HG02588 (cell line): ENCODE measurements at regions not wholly inside any gene's neighbourhood (a gene's known extent, or its start where the extent isn't known, plus 50 kb on each side); places are given as distances from the start of the nearest gene placed in this dataset.
A peak's percentile ranks its signal among the peaks of the same experiment; 100 is the strongest.
"Not testable (repeated sequence)": the region's sequence is repeated elsewhere in the genome, so short reads cannot be mapped to it uniquely, and the experiment has no call there.

ENCODE experiments used
- ATAC-seq: cut with Tn5 transposase; IDR thresholded peaks from one replicate; pipeline ENCODE4 v1.9.1; 2021; ENCODE audit warnings: mild to moderate bottlenecking, moderate library complexity; ENCODE audit not compliant: unreplicated experiment

DNA sequence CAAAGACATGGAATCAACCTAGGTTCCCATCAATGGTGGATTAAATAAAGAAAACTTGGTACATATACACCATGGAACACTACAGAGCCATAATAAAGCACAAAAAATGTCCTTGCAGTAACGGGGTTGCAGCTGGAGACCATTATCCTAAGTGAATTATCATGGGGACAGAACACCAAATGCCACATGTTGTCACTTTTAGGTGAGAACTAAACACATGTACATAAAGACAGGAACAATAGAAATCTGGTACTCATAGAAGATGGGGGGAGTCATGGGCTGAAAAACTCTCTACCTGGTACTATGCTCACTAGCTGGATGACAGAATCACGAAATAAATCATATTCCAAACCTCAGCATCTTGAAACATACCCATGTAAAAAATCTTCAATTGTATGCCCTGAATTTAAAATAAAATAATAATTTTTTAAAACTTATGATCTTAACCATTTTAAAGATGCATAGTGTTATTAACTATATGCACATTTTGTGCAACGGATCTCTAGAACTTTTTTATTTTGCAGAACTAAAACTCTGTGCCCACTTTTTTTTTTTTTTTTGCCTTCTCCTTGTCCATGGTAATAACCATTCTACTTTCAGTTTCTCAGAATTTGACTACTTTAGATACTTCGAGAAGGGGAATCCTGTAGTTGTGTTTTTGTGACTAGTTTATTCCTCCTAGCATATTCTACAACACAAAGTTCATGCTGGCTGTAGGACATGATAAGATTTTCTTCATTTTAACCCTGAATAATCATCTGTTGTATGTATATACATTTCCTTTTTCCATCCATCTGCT lies 1081.6 kb upstream of the ACO1 start:
- peak; percentile 81 for ATAC-seq

DNA sequence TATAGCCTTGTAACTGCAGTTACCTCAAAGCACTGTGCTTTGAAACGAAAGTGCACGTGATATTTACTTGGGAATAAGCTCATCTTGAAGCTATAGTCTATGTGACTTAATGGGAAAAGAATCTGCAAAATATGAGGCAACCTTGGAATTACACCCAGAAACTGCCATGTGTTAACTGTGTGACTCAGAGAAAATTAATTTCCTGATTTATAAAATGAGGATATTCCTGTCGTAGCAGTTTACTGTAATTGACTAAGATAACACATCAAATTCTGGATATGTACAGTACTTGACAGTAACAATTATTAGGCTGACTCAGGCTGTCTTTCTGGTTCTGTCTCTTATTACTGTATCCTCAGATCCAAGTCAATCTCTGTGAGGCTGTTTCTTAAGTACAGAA lies 1079.9 kb upstream of the ACO1 start:
- ATAC-seq: no peak

DNA sequence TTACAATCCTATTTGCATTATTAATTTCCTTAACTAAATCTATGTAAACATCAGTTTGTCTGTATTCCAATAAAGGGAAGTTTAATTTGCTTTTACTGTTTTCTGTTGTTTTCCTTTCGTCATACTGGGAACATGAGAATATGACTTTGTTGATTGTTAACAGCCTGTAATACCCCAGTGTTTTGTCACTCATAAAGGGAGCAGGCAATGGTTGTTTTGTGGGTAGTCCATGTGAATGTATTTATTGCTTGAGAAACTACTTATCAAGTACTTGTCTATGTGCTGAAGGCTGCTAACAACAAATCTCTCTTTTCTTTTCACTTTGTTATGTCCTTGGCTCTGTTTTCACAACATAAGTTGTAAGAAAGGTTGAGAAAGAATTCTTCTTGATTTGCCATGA lies 1070.2 kb upstream of the ACO1 start:
- no peak for ATAC-seq

DNA sequence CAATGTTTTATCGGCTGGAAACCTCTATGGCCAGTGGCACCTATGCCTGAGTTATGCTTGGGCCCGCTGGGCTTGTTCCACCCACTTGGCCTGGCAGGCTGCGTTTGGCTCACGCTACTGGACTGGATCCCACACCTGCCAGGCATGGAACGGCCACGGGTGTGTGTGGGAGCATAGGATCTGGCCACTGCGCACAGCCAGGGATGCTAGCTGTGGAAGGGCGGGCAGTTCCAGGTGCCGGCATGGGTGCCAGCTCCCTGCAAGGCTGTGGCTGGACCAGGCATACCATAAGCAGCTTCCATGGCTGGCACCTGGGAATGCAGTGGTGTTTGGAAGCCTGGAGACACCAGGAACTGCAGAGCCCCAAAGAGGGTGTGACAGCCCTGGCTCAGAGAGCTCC lies 1063.9 kb upstream of the ACO1 start:
- ATAC-seq: no peak

DNA sequence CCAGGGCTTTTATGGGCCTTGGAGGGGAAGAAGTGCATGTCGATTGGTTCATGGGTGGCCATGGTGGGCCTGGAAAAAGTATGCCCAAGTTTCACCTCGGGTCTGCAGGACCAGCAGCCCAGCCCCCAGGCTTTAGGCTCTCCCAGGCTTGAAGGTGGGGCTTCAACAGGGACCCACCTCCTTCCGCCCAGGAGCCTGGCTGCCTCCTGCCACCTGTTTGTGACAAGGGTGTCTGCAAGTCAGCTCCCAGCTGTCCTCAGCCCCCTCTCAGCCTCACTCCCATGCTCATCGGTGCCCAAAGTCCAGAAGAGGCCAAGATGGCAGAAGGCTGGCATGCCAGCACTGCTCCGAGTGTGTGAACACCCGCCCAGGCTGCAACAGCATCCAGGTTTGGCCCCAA lies 1063.2 kb upstream of the ACO1 start:
- no peak for ATAC-seq

DNA sequence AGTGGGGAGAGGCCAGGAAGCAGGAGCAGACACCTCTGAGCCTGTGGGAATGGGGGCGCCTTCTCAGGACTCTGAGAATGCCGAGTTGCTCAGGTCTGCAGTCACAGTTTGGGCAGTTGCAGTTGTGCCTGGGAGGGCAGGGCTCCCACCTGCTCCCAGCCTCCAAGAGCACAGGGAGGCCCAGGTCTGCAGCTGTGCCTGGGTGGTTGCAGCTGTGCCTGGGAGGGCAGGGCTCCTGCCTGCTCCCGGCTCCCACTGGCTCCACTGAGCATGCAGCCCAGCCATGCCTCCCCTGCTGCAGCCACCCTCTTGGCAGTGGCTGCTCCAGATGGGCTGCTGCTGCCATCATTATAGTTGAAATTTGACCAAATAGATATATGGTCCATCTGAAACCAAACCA lies 1062.8 kb upstream of the ACO1 start:
- no peak for ATAC-seq

DNA sequence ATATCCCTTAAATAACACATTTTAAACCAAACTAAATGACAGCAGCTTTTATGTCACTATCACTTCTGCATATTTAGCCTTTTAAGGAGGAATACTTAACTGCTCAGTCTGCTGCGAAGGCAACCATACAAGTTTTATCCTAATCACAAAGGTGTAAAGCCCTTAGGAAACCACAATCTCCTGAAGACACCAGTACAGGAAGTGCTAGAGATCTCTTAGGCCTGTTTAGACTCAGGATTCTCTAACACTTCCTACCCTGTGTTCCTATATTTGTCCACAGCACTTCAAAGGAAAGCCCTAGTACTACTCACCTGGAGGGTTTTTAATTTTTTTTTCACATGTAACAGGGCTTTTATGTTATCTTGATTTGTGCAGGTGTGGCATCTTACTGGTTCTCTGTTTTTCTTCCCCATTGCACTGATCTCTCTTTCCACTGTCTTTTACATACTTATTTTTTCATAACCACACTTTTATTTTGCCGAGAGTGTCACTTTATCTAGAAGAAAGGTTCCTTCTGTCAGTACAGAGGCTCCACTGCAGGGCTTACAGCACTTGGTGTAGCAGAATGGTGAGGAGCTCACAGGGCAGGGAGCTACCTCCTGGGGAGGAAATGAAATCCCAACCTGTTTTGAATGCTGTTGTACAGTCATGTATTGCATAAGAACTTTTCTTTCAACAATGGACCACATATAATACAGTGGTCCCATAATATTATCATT lies 1060.6 kb upstream of the ACO1 start:
- ATAC-seq: peak; percentile 57

DNA sequence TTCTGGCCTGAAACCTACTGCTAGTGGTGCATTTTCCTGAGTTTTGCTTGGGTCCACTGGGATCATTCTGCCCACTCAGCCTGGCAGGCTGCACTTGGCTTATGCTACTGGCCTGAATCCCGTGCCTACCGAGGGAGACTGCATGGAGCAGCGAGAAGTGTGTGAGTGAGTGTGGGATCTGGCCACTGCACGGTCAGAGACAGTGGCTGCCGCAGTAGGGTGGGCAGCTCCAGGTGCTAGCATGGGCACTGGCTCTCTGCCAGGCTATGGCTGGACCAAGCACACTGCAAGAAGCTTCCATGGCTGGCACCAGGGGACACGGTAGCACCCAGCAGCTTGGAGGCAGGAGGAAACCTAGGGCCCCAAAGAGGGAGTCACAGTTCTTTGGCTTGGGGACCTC lies 1058.7 kb upstream of the ACO1 start:
- no peak for ATAC-seq

DNA sequence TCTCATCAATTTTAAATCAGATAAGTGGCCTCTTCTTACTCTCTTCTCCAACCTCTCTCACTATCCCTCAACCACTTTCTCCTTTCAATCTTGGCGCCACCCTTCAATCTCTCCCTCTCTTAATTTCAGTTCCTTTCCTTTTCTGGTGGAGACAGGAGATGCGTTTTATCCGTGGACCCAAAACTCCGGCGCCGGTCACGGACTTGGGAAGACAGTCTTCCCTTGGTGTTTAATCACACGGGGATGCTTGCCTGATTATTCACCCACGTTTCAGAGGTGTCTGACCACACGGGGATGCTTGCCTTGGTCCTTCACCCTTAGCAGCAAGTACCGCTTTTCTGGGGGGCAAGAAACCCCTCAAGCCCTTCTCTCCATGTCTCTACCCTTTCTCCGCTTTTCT lies 1057.6 kb upstream of the ACO1 start:
- not testable (repeated sequence) for ATAC-seq

DNA sequence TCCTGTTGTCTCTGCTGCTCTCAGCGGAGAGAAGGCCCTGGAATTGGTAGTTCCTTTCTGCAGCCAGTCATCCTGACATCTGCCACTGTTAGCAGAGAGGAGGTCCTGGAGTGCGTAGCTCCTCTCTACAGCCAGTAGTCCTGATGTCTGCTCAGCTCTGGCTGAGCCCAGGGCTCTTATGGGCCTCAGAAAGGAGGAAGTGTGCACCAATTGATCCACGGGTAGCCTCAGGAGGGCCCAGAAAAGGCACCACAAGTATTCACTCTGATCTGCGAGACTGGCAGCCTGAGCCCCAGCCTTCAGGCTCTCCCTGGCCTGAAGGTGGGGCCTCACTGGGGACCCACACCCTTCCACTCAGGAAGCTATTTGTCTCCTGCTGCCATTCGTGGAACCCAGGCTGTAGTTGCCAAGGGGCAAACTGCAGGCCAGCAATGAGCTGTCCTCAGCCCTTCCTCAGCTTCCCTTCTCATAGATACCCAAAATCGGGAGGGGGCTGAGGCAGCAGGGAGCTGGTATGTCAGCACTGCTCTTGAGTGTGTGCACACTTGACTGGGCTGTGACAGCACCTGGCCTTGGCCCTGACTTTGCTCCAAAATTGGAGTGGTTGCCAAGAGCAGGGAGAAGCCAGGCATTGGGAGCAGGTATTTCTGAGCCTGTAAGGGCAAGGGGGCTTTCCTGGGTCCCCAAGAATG lies 1049.5 kb upstream of the ACO1 start:
- no peak for ATAC-seq

DNA sequence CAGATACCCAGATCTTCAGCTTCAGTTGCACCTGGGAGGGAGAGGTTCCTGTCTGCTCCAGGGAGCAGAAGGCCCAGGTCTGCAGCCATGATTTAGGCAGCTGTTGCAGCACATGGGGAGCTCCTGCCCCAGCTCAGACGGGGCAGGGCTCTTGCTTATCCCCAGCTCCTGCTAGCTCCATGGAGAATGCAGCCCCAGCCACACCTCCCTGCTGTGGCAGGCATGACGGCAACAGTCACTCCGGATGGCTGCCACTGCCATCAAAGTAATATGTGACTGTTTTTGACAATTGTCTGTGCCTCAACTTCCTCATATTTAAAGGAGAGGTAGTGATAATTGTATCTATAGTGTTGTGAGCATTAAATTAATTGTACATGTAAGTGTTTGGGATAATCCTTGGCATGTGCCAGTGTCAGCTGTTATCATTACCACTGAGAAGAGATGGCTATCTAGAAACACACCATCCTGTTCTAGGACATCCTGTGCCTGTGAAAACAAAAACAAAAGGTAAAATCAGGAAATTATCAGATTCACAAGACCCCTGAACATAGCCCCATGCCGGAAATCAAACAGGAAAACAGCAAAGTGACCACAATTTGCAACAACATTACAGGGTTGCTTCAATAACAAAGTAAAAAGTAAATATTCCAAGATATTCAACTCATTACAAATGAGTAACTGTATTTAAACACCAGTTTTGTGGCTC lies 1048.8 kb upstream of the ACO1 start:
- ATAC-seq: no peak

DNA sequence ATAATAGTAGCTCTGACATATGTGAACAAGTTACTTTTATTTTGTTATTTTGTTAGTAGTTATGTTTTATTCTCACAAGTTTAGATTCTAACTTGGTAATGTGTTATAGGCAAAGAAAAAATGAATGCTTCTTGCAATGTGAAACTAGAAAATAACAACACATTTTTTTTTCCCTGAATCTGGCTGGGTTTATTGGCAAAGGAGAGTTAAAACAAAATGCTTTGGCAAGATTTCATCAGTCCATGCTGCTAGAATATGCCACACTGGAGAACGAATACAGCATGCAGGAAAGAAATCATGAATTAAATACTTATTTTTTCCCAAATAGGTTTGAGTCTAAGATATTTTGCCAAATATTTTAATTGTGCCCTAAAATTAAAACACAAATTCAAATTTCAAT lies 1048.1 kb upstream of the ACO1 start:
- no peak for ATAC-seq

DNA sequence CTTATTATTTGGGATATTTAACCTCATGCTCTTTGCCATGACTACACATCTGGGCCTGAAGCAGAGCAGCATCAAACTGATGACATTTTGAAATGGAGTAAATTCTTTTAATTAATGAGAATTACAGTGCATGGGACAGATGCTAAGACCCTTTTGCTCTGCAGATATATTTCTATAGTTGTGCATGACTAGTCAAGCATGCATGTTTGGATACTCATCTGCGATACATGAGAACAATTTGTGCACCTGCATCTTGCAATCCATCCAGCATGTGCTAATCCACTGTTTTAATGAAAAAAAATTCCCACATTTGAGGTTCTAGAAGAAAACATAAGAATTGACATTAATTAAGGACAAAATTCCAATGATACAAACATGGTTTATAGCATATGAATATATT lies 1047.6 kb upstream of the ACO1 start:
- no peak for ATAC-seq

DNA sequence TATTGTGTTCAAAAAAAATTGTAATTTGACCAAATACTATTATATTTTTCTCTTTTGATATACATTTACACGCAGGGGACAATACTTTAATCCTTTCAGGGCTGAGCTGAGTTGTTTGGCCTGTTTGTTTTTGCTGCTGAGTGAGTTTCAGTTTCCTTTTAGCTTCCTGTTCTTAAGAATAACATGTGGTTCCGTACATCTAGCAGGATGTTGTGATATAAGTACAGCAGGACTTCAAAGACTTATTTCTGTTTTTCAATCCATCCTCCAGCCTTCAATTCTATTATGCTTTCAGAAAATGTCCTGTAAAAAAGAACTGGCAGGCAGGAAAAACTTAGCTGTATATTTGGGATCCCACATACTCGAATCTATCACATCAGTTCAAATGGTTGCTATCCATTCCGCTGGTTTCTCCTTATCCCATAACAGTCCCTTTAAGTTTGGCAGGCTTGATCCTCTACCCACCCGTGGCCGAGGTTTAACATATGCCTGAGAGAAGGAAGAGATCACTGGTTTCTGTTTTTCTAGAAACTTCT lies 1037.3 kb upstream of the ACO1 start:
- ATAC-seq: peak; percentile 98

DNA sequence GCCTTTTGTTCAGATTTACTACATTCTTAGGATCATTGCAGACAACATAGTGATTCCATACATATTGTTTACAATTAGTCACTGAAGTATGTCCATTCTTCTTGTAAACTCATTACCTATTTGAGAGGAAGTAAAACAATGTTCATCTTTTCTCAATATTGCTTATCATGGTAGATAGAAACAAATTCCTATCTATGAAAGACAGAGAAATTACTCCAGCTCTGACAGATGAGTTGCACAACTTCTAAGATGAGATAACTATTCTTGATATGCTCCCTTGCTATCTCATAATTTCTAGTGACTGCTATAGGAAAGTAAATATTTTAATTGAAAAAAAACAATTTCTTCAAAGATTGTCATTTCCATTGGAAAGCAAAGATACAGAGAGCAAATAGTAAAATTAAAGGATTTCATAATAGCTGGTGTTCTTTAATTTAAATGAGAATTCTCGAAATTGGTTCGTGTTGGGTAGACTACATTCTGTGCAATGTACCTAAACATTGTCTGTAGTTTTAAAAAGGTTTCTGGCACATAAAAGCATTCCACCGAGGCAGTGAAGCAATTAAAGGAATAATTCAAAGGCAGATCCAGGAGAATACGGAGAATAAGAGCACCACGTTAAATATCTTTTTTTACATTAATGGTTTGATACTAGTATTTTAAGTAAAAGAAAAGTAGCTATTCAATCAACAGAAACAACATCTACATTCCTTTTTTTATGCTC lies 1029.1 kb upstream of the ACO1 start:
- ATAC-seq: no peak

DNA sequence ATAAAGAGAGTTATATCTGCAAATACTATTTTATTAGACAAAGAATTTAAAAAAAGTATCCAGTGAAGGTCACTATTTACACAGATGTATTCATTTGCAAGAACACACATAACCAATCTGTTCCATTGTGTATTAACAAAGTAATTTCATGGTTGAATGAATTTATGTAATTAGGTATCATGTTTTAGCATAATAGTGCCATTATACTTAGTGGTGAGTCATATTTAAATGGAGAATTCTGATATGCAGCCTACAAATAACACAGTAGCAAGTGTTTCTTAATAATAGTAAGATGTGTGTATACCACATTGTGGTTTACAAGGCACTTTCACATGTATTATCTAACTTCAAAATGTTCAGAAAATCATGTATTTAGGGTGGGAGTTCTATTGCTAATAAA lies 1028.5 kb upstream of the ACO1 start:
- ATAC-seq: no peak

DNA sequence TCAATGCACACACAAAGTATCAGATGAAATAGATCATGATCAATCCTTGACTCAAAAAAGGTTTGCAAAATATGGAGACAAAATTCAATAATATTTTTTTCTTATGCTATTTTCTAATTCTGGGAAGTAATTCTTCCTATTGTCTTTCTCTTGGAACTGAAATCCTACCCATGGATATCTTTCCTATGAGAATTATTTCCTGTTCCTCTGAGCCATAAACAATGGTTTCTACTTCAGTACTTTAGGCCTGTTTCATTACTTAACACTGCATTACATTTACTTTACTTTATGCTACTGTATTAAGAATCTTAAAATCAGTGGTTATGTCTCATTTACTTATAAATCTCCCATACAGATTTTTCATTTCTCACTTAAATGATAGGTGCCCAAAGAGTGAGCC lies 1025.4 kb upstream of the ACO1 start:
- no peak for ATAC-seq

DNA sequence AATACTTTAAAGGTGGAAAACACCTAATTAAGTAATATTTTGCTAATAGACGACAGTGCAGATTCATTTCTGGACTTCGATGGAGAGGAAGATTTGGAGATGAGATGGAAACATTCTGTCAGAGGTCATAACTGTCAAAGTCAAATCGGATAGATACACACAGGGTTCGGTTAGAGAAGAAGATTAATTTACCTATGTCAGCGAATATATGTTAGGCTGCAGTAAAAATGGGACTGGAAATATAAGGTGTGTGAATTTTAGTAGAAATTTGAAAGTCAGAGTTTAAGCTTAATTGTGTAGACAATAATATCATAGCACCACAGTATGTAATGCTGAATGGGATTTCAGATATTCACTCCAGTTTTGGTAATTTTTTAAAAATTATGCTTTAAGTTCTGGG lies 1020.3 kb upstream of the ACO1 start:
- ATAC-seq: no peak

DNA sequence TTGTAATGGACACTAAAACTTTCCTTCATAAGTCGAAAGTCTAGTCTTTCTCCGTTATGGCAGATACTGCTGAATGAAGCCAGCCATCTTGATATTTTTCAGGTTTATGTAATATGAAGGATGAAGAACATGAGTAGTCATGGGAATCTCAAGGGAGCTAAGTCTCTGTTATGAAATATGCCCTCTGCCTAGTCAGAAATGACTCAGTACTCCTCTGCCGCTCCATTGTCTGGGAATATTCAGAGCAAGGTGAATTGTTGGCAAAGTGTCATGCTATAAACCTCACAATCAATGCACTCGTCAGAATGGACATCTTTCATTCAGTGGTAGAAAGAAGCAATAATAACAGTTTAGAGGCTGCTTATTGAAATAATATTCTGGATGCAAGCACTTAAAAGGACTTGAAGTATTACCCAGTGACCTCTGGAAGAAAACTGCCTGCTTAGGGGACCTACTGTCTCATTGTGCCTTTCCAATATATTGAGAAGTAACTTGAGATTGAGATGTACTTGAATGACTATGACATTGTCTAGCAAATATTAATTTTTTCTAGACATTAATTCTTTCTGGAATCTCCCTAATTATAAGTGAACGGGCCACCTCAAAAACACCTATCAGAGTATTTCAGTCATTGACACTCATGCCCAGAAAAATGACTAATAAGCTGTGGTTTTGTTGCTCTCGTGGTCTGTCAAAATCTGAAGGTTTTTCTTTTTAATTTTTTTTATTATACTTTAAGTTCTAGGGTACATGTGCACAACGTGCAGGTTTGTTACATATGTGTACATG lies 1011.5 kb upstream of the ACO1 start:
- no peak for ATAC-seq

DNA sequence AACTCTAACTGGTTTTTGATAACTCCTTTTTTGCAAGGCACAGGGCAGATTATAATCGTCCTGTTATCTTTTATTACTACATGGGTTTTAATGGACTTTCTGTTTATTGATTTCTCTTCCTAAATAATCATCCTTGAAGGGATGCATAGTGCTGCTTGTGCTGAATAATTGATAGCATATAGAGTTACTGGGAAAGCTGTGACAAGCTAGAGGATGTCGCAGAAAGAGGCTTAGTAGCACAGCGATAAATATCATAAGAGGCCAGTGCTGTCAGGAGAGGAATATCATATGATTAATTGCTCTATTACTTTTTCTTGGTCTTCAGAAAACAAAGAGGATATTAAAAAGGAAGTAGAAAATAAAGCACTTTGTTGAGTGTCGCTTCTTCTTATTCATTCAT lies 1007.1 kb upstream of the ACO1 start:
- no peak for ATAC-seq
